ENCODE measurements at regions not wholly inside any gene's neighbourhood (a gene's known extent, or its start where the extent isn't known, plus 50 kb on each side); places are given as distances from the start of the nearest gene placed in this dataset.

- TF ChIP-seq, protein P1, sequence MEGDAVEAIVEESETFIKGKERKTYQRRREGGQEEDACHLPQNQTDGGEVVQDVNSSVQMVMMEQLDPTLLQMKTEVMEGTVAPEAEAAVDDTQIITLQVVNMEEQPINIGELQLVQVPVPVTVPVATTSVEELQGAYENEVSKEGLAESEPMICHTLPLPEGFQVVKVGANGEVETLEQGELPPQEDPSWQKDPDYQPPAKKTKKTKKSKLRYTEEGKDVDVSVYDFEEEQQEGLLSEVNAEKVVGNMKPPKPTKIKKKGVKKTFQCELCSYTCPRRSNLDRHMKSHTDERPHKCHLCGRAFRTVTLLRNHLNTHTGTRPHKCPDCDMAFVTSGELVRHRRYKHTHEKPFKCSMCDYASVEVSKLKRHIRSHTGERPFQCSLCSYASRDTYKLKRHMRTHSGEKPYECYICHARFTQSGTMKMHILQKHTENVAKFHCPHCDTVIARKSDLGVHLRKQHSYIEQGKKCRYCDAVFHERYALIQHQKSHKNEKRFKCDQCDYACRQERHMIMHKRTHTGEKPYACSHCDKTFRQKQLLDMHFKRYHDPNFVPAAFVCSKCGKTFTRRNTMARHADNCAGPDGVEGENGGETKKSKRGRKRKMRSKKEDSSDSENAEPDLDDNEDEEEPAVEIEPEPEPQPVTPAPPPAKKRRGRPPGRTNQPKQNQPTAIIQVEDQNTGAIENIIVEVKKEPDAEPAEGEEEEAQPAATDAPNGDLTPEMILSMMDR (IDR thresholded peaks at IDR 0.05; ENCODE audit: low read depth, low read length): no peak
- no peak for TF ChIP-seq EZH2phosphoT487 (IDR thresholded peaks at IDR 0.05; ENCODE audit: low read depth)
These were observed 813.7 kb upstream of the HS3ST1 start for GRCh38 chr4:12242354-12242753.
